NCI-H146 (cell line): ENCODE measurements at regions not wholly inside any gene's neighbourhood (a gene's known extent, or its start where the extent isn't known, plus 50 kb on each side); places are given as distances from the start of the nearest gene placed in this dataset.
A peak's percentile ranks its signal among the peaks of the same experiment; 100 is the strongest.
"Not testable (repeated sequence)": the region's sequence is repeated elsewhere in the genome, so short reads cannot be mapped to it uniquely, and the experiment has no call there.

Experiments
- DNase-seq: peaks from one replicate; lab custom pipeline; 2025; lab: John Stamatoyannopoulos, UW

DNA sequence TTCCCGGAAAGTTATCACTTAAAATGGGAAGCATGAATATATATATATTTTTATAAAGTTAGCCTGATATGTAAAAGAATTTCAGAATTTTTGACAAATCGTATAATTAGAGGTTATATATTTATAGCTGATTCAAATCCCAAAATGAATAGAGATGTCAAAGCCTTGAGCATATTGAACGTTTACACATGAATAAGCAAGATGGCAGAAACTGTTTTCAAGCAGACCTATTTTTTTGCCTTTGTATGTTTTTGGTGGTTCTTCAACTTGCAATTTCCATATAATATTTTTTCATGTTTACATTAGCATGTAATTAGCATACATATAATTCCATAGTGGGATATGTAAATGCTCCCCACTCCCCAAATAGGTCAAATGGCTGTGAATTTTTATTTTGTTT, 189.9 kb downstream of the PRL start:
- DNase-seq: no peak

DNA sequence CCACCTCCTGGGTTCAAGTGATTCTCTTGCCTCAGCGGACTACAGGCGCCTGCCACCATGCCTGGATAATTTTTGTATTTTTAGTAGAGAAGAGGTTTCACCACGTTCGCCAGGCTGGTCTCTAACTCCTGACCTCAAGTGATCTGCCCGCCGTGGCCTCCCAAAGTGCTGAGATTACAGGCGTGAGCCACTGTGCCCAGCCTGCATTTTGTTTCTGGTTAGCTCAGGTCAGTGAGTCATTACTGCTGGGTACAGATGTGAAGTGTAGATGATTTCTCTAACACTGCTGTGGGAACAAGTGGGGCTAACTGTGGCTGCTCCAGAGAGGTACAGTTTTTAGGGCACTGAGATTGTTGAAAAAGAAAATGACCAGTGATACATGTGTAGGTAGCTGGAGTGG, 188.6 kb downstream of the PRL start:
- DNase-seq: no peak

- no peak for DNase-seq
These were observed 186.8 kb downstream of the PRL start for GRCh38 chr6:22110061-22110460.

- no peak for DNase-seq
These were observed 184.4 kb downstream of the PRL start for GRCh38 chr6:22112461-22112860.

- no peak for DNase-seq
These were observed 183.6 kb downstream of the PRL start for GRCh38 chr6:22113026-22113766.

DNA sequence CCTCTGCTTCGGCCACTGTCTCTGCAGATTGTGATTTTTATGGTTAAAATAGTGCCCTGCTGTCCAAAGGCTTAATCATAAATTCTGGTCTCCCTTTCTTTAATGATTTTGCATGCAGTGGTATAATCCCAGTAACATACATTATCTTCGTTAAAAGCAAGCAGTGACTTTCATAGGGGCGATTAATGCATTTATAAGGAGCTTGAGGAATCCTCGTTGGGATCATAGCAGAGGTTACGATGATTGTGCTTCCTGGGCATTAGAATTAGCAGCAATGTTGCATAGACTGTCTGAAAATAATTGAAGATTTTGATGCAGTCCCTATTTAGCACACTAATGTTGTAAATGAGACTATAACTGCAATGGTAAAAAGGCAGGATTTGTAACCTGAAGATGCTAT, 181.3 kb downstream of the PRL start:
- DNase-seq: no peak

GRCh38 chr6:22117631-22118030, 179.2 kb downstream of the PRL start:
- DNase-seq: no peak

GRCh38 chr6:22119500-22119899, 177.3 kb downstream of the PRL start:
- DNase-seq: no peak

- DNase-seq: no peak
These were observed 172.1 kb downstream of the PRL start for GRCh38 chr6:22124756-22125155.

DNA sequence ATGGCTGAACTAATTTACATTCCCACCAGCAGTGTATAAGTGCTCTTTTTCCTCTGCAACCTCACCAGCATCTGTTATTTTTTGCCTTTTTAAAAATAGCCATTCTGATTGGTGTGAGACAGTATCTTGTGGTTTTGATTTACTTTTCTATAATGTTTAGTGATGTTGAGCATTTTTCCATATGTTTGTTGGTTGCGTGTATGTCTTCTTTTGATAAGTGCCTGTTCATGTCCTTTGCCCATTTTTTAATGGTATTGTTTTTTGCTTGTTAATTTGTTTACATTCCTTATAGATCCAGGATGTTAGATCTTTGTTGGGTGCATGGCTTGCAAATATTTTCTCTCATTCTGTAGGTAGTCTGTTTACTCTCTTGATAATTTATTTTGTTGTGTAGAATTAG, 169.9 kb downstream of the PRL start:
- DNase-seq: no peak

GRCh38 chr6:22129751-22130150, 167.1 kb downstream of the PRL start:
- no peak for DNase-seq

DNA sequence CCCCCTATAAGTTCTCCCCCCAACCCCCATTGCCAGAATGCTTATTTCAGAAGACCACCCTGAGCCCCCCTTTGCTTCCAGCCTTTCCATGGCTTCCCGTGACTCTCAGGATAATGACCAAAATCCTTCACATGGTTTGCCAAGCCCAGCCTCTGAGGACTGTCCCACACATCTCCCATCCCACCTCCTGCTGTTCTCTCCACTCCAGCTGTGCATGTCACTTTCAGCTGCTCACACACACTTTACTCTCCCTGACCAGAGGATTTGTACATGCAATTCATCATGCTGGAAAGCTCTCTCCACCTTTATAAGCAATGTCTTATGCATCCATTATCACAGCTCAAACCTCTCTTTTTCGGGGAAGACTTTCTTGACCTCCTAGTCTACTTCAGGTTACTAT, 164.2 kb downstream of the PRL start:
- no peak for DNase-seq

DNA sequence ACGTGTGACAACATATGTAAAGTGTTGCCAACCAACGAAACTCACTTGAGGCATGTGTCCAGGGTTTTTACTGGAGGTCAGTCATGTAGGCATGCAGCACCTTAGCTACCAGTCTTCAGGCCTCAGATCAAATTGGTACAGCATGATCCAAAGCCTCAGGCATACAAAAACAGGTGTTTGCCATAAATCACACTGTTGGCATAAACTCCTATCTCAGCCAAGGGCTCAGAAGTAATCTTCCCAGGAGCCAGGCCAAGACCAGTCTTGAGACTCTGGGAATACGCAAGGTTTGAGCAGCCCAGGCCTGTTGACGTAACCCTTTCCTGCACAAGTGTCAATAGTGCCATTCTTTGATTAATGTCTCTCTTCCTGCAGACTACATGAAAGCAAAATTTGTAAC, 163.5 kb downstream of the PRL start:
- DNase-seq: no peak

- DNase-seq: no peak
These were observed 162.5 kb downstream of the PRL start for GRCh38 chr6:22134308-22134707.

GRCh38 chr6:22135395-22135794, 161.4 kb downstream of the PRL start:
- DNase-seq: no peak

GRCh38 chr6:22140736-22141135, 156.1 kb downstream of the PRL start:
- not testable (repeated sequence) for DNase-seq

DNA sequence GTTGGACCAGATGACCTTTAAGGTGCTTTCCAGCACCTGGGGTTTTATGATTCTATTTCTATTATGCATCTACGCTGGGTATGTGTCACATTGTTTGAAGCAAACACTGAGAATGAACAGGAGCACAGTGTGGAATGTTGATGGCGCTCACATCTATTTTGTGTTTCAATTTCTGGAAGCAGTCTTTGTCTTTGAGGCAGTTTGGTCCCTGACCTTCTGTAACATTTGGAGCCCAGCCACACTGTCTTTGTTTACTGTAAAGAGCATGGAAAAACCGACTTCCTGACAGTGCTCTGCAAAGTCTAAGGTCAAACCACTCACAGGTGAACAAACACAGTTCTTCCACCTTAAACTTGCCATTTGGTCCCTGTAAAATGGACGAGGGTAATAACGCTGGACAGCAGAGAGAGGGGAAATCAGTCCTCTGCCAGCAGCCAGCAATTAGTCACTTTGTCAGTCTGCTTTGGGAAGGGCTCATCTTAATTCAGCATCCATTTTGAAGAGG, 155.5 kb downstream of the PRL start:
- DNase-seq: peak; percentile 99

- DNase-seq: no peak
These were observed 154.0 kb downstream of the PRL start for GRCh38 chr6:22142856-22143255.

DNA sequence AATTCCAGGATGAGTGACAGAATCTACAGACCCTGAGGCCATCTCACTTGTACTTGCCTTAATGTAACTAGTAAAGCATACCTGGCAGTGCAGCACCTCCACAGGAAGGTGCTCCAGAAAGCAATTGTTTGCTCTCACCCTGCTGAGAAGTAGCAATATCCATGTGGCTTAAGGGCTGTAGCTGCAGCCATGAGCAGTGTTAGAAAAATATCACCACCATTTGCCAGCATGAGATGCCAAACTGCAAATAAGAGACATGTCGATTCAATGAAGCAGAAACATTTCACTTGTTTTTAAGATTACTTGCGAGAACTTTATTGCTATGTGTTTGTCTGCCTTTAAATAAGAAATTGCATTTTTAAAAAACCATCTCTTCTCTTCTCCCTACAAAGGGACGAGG, 151.5 kb downstream of the PRL start:
- DNase-seq: peak; percentile 79

GRCh38 chr6:22145823-22146677, 150.8 kb downstream of the PRL start:
- DNase-seq: peak; percentile 29

GRCh38 chr6:22146678-22146930, 150.2 kb downstream of the PRL start:
- no peak for DNase-seq

GRCh38 chr6:22146931-22147701, 149.7 kb downstream of the PRL start:
- peak; percentile 10 for DNase-seq
